HG03439 (cell line): ENCODE measurements at regions not wholly inside any gene's neighbourhood (a gene's known extent, or its start where the extent isn't known, plus 50 kb on each side); places are given as distances from the start of the nearest gene placed in this dataset.

ENCODE experiments used
- ATAC-seq: cut with Tn5 transposase; IDR thresholded peaks from one replicate; pipeline ENCODE4 v1.9.1; 2021; ENCODE audit warnings: mild to moderate bottlenecking, moderate library complexity; ENCODE audit not compliant: unreplicated experiment

DNA sequence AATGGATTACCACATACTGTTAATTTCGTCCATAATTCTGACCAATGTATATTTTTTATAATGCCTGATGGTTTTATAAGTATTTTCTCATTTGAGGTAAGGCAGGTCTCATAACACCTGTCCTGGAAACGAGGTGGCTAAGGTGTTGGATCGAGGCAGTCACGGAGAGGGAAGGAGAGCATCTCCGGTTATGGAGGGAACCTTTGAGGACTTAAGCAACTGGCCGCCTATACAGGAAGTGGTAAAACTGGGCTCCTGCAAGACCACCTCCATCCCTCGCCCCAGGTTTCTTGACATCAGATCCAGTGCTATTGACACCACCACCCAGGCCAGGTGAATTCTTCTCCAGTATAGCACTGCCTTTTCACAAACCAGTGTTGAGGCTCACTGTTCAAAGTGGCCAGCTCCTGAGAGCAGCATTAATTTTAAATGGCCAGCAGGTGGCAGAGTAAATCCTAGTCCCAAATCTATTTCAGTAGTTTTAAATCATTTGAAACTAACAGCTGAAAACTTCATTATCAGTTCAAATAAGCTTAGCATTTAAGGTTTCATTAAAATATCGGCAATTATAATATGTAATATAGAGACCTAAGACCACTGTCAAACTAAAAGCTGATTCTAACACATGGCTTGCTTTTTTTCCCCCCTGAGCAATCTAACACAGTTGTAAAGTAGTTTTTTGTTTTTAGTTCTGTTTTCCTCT lies 100.8 kb downstream of the PPM1A start:
- ATAC-seq: peak; percentile 68

DNA sequence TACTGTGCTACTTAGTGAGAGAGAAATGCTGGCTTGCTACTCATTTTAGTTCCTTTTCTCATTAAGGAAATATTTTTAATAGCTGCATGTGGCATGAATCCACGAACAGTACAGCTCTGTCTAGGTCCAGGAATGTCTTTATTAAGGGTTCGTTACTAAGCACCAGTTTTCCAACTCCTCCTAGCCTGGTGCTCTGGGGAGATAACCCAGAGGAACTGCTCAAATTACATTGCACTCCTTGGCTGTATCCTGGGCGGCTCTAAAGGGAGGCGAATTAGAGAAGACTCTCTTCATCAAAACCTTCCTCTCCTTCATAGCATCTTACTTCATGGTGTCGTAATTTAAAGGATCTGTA lies 101.3 kb downstream of the PPM1A start:
- ATAC-seq: no peak

DNA sequence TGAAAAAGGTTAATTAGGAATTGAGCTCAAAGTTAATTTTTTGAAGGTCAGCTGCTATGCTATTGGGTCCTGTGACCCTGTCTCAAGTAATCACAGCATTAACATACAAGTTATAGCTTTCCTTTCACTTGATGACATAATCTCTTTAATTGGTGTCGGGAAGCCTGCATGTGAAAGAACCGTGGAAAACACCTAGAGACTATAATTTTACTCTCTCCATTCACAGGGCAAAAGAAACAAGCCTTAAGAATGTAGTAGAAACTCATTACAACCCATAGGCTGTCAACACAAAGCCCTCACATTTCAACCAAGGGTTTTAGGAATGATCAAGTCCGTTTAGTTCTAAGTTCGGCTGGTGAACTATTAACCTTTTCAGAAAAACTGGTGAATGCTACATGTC lies 104.4 kb downstream of the PPM1A start:
- ATAC-seq: no peak

DNA sequence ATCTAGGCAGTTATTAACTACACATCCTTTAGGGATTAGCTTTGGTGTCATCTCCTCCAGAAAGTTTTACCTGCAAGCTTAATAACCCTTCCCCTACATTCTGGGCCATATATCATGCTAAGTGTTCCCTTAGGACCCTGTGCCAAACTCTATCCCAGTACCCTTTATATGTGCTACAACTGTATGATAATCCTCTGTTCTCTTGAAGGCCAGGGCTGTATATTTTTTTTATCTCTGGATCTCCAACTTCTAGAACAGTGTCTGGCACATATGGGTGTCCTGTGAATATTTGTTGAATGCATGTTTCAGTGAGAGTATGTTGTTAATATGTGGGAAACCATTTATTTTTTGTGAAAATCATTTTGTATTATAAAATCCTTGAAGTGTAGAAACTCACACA lies 106.7 kb downstream of the PPM1A start:
- no peak for ATAC-seq

DNA sequence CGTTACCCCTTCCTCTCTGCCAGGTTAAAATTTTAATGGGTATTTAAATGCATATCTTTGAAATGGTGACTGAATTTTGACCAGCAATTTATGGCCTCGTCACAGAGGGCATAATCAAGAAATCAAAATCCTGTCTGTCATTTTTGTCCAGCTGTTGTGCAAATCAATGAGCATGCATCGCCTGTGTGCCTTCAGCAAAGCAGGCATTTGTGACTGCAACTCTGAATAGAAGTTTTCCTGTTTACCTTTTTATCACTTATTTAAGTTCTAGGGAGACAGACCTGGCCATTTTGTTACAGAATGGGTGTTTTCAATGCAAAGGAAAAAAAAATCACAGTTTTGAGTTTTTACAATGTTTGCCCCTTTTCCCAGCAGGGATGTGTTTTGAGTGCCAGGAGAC lies 107.4 kb downstream of the PPM1A start:
- no peak for ATAC-seq

DNA sequence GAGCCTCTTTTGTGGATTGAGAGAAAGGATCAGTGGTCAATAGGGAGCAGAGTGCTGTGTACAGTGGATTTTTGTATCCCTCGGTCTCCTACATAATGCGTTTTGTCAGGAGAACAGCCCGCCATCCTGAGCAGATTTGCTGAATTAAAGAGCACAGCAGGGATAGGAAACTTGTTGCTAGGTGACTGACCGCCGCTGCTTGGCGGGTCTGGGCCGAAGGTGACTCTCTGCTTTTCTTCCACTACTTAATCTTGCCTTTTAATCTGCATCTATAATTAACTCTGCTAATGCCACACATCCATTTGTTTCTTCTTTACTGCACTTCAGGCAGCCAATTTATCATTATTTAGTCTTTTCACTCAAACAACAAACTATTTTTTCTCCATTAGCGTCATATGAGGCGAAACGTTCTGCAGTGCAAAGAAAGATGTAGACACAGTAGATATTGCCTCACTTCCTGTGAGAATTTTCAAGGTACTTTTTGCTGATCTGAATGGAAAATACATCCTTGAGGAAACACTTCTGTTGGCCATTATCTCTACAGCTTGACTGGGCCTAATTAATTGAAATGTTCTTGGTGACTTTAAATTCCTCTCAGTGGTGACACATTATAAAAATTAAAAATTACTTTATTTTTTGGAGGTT lies 108.0 kb downstream of the PPM1A start:
- no peak for ATAC-seq

DNA sequence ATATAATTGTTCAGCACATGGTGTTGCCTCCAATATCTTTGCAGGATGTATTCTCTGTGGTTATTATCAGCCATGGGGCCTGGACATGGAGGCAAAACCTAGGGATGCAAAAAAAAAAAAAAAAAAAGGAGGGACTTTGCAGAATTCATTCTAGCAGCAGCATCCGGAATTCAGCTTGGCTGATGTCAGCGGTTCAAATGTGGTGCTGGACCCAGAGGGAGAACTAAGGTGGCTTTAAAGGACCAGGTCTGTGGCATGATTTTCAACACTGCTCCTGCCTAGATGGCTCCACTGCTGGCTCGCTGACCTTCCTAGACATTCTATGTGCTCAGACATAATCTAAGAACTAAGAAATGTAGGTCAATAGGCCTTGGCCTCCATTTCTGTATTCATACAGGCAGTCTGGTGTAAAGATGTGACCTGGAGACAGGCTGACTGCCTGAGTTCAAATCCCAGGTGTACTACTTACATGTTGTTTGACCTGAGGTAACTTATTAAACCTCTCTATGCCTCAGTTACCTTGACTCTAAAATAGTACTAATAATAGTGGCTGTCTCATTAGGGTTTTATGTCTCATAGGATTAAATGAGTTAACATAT lies 108.6 kb downstream of the PPM1A start:
- no peak for ATAC-seq

DNA sequence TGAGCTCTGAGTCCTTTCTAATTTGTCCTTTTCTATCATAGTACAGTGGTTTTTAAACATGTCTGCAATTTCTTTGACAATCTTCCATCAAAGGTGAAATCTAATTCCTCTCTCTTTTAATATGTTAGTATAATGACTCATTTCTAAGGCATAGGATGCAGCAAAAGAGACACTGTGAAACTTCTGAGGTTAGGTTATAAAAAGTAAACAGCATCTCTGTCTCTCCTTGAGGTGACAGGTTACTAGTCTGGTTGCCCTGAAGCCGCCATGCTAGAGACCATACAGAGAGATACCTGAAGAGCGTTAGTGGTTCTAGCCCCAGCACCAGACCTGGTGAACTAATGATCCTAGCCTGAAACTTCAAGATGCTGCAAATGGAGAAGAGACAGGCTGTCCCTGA lies 114.3 kb downstream of the PPM1A start:
- no peak for ATAC-seq

DNA sequence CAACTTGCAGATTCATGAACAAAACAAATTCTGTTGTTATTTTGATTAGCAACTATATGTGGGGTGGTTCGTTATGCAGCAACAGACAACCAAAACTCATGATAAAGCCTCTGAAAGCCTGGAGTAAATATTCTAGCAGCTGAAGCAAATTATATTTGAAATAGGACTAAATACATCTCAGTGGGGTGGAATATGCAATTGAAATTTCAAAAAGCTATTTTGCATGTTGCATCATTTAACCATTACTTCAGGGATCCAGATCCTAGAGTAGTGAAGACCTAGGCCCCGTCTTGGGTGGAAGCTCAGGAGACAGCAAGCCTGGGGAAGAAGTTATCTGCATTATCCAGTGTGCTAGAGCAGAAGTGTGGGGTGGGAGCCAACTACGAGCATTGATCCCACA lies 114.7 kb downstream of the PPM1A start:
- ATAC-seq: no peak

DNA sequence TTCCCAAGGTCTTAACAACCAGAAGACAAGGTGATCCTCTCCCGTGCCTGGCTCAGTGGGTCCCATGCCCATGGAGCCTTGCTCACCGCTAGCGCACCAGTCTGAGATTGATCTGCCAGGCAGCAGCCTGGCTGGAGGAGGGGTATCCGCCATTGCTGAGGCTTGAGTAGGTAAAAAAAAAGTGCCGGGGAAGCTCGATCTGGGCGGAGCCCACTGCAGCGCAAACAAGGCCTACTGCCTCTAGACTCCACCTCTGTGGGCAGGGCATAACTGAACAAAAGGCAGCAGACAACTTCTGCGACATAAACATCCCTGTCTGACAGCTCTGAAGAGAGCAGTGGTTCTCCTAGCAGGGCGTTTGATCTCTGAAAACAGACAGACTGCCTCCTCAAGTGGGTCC lies 104.0 kb downstream of the C14orf39 start:
- ATAC-seq: no peak
